Forelimb muscle (tissue), 1 donor: ENCODE measurements at regions not wholly inside any gene's neighbourhood (a gene's known extent, or its start where the extent isn't known, plus 50 kb on each side); places are given as distances from the start of the nearest gene placed in this dataset.
"Not testable (repeated sequence)": the region's sequence is repeated elsewhere in the genome, so short reads cannot be mapped to it uniquely, and the experiment has no call there.

Source experiments
- DNase-seq: peaks from one replicate; pipeline ENCODE4 v3.0.0-alpha.2; 2013; ENCODE audit warnings: low read depth

GRCh38 chr7:84880326-84880997 is 306.4 kb downstream of the SEMA3D start:
- not testable (repeated sequence) for DNase-seq

- DNase-seq = no peak
These were observed 307.1 kb downstream of the SEMA3D start for GRCh38 chr7:84879570-84880325.

GRCh38 chr7:84877943-84878570 is 308.8 kb downstream of the SEMA3D start:
- DNase-seq = no peak

GRCh38 chr7:84876061-84876821 is 310.6 kb downstream of the SEMA3D start:
- no peak for DNase-seq

- DNase-seq = no peak
These were observed 321.3 kb downstream of the SEMA3D start for GRCh38 chr7:84865560-84865959.

- DNase-seq = no peak
These were observed 329.5 kb downstream of the SEMA3D start for GRCh38 chr7:84857336-84857735.

- DNase-seq = no peak
These were observed 331.1 kb downstream of the SEMA3D start for GRCh38 chr7:84855758-84856157.

- not testable (repeated sequence) for DNase-seq
These were observed 337.9 kb downstream of the SEMA3D start for GRCh38 chr7:84848974-84849372.

- DNase-seq = no peak
These were observed 338.5 kb downstream of the SEMA3D start for GRCh38 chr7:84848219-84848973.

GRCh38 chr7:84847790-84848189 is 339.1 kb downstream of the SEMA3D start:
- no peak for DNase-seq

- DNase-seq = no peak
These were observed 339.8 kb downstream of the SEMA3D start for GRCh38 chr7:84847038-84847437.

GRCh38 chr7:84845971-84846370 is 340.9 kb downstream of the SEMA3D start:
- no peak for DNase-seq

- no peak for DNase-seq
These were observed 342.1 kb downstream of the SEMA3D start for GRCh38 chr7:84844771-84845170.

GRCh38 chr7:84841809-84842208 is 345.0 kb downstream of the SEMA3D start:
- DNase-seq = peak; percentile 48

- DNase-seq = no peak
These were observed 348.0 kb downstream of the SEMA3D start for GRCh38 chr7:84838857-84839256.

- DNase-seq = no peak
These were observed 349.5 kb downstream of the SEMA3D start for GRCh38 chr7:84837405-84837804.

- no peak for DNase-seq
These were observed 357.1 kb downstream of the SEMA3D start for GRCh38 chr7:84829719-84830118.

- no peak for DNase-seq
These were observed 362.7 kb downstream of the SEMA3D start for GRCh38 chr7:84824057-84824651.

GRCh38 chr7:84823530-84823929 is 363.3 kb downstream of the SEMA3D start:
- no peak for DNase-seq

GRCh38 chr7:84822941-84823510 is 363.8 kb downstream of the SEMA3D start:
- no peak for DNase-seq
